ENCODE measurements at regions not wholly inside any gene's neighbourhood (a gene's known extent, or its start where the extent isn't known, plus 50 kb on each side); places are given as distances from the start of the nearest gene placed in this dataset.

DNA sequence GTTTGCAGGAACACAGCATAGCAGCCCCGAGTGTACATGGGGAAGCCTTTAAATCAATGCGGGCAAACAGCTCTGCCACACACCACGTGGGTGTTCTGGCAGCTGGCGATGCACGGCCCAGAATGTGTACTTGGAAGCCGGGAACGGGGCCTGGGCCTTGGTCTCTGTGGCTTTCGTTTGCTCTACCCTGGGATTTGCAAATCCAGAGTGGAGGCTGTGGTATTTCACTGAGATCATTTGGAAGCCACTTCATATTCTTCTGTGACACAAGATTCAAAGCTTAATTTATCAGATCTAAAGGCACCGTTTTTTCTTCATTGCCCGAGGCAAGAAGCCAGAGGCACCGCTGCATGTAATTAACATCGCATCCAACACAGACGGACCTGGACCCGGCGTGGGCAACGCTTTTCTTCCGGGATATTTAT lies 246.3 kb upstream of the MYT1L start (continued):
- no peak for TF ChIP-seq CHD7 (IDR thresholded peaks at IDR 0.05; ENCODE audit: insufficient replicate concordance, low read length)
- TF ChIP-seq USF2 (IDR thresholded peaks at IDR 0.05; ENCODE audit: low read length): no peak
- TF ChIP-seq BACH1 (IDR thresholded peaks at IDR 0.05; ENCODE audit: low read length): no peak
- TF ChIP-seq EGR1 (IDR thresholded peaks at IDR 0.05; ENCODE audit: borderline replicate concordance, low read depth, low read length): no peak
- TF ChIP-seq TBP (IDR thresholded peaks at IDR 0.05; ENCODE audit: low read depth, low read length): no peak
- TF ChIP-seq SIN3A (conservative IDR thresholded peaks at IDR 0.05 in 1 of 2, IDR thresholded peaks at IDR 0.05 in 1 of 2; ENCODE audit: low read depth in 1 of 2, low read length in 2 of 2): no peak
- no peak for TF ChIP-seq POU5F1 (IDR thresholded peaks at IDR 0.05; ENCODE audit: low read depth, low read length)
- TF ChIP-seq KDM4A (IDR thresholded peaks at IDR 0.05; ENCODE audit: low read depth, low read length, severe bottlenecking): no peak
- no peak for TF ChIP-seq SAP30 (IDR thresholded peaks at IDR 0.05; ENCODE audit: insufficient read depth, insufficient replicate concordance, low read length)
- no peak for TF ChIP-seq BCL11A (IDR thresholded peaks at IDR 0.05; ENCODE audit: low read depth in 2 of 2, low read length in 2 of 2)
- no peak for TF ChIP-seq BRCA1 (IDR thresholded peaks at IDR 0.05; ENCODE audit: low read depth, low read length)

All from H1 (cell line).